NCI-H1092 (cell line): ENCODE measurements at regions not wholly inside any gene's neighbourhood (a gene's known extent, or its start where the extent isn't known, plus 50 kb on each side); places are given as distances from the start of the nearest gene placed in this dataset.

Source experiments
- DNase-seq: peaks from one replicate; lab custom pipeline; 2025; lab: John Stamatoyannopoulos, UW

DNA sequence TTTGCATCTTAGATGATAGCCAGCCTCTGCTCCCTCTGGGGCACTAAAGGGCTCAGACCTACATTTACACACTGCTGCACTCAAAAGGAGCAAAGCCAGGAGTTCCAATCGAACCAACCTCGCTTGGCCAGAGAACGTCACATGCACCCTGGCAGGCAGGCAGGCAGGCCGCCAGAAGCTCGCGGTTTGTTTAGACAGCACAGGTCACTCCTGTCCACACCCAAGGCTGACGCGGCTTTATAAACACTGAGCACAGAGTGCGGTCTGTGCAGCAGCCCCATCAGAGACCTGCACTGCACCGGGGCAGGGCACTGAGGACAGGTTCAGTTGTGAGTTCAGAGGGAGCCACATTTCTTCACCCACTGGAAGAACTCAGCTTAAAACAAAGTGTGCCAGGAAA is 143.9 kb downstream of the BCOR start:
- DNase-seq: no peak

DNA sequence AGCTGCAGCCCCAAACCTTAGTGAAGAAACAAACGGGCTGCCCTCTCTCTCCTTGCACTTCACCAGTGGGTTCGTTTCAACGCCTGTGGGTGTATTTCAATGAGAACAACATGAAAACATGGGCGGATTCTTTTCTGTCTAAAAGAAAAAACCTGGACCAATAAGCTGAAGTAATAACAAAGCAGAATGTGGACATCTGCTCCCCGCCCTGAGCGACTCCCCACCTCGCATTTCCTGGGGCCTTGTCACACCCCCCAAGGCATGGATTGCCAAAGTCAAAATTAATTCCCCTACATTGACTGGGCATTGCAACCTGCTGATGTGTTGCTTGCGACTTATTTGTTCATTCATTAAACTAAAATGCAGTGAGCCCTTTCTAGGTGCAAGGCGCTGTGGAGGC is 142.9 kb downstream of the BCOR start:
- DNase-seq: no peak

DNA sequence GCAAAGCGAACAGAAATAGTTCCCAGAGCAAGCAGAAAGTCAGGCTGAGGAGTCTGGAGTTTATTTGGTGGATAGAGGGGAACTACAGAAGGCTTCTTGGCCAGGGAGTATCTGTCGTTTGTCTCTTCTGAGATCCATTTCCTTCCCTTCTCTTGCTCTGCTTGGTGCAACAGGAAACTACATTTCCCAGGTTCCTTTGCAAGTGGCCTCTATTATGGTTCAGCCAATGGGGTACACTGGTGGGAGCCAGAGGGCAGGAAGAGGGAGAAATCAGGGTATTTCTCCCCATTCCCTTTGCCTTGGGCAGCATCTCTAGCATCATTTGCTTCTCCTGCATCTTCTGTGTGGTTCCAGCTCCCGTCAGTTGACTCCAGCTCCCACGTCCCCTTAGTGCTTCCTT is 142.1 kb downstream of the BCOR start:
- no peak for DNase-seq

DNA sequence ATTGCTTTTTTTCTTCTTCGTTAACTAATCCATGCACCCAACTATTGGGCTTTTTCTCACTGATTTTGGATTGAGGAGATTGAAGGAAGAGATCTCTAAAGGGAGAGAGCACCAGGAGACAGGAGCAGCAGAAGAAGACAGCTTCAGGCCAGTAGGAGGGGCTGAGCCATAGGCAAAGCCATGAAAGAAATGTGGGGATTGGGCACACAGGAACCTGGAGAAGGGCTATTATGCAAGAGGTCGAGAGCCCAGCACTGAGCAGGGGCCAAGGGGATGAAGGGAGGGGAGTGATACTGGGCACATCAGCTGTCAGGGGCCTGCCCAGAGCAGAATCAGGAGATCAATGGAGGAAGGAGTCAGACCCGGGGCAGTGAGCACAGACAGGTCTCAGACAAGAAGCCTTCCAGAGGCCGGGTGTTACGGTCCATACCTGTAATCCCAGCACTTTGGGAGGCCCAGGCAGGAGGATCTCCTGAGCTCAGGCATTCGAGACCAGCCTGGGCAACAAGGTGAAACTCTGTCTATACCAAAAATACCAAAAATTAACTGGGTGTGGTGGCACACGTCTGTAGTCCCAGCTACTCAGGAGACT is 140.9 kb downstream of the BCOR start:
- no peak for DNase-seq

DNA sequence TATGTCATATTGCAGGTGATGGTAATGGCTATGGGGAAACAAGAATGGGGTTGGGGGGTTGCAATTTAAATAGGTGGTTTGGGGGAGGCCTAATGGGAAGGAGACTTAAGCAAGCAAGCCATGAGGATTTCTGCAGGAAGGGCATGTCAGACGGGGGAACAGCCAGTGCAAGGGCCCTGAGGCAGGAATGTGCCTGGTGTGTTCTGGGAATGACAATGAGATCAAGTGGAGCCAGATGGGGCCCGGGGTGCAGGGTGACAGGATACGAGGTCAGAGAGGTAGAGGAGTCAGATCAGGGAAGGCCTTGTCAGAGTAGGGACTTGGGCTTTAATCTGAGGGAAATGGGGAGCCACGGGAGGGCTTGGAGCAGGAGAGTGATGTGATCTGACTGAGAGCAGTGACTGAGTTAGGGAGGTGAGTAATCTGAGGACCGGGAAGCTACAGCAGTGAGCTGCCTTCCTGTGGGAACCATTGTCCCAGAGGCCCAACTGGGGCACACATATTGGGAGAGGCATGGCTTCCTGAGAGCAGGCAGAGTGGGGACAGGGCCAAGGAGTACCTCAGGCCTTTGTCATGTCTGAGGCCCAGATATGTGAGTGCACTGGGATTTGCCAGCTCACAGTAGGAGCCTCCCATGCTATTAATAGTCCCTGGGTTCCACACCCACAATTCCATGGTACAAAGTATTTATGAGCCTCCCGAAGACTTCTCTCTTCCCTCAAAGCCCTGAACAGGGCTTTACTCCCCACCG is 139.8 kb downstream of the BCOR start:
- DNase-seq: no peak

DNA sequence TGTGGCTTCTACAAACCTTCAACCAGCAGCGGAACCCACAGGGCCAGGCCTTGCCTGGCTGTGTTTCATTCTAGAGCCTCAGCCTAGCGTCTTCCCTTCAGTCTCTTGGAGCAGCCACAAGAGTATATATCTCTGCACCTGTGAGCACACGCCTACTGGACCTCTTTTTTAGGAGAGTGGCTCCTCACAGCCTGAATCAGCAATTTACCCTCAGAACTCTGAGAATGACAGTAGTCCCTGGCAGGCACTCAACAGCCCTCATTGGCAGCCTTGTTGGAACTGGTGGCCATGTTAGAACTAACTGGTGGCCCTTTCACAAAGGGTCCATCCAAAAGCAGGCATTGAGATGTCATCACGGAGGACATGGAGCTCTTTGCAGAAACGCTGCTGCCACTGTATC is 138.9 kb downstream of the BCOR start:
- no peak for DNase-seq

DNA sequence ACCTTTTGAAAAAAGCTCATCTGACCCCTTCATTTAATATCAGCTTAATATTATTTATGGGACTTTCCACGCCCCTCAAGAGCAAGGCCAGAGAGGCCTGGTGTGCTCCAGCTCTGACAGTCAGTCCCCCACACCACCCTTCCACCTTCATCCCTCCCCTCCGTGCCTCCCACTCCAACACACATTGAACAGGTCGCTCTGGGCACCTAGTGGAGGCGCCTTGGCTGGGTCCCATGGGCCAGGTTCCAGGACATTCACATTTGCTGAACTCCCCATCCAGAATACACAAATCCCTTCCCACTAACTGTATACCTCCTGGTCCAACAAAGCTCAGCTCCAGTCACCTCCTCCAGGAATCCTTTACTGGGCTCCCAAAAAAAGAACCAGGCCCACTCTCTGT is 137.5 kb downstream of the BCOR start:
- DNase-seq: no peak

DNA sequence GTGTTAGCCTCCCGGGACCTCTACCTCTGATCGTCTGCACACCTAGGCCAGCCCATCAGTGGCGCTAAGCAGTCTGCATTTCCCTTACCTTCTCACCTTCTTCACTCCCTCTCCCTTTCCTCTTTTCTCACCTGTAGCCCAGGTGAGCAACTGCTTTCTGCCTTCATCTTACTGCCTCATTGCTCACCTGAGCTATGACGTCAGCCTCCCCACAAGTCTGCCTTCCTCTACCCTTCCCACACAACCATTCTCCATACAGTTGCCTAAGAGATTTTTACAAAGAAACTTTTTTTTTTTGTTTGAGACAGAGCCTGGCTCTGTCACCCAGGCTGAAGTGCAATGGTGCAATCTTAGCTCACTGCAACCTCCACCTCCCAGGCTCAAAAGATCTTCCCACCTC is 136.3 kb downstream of the BCOR start:
- no peak for DNase-seq

DNA sequence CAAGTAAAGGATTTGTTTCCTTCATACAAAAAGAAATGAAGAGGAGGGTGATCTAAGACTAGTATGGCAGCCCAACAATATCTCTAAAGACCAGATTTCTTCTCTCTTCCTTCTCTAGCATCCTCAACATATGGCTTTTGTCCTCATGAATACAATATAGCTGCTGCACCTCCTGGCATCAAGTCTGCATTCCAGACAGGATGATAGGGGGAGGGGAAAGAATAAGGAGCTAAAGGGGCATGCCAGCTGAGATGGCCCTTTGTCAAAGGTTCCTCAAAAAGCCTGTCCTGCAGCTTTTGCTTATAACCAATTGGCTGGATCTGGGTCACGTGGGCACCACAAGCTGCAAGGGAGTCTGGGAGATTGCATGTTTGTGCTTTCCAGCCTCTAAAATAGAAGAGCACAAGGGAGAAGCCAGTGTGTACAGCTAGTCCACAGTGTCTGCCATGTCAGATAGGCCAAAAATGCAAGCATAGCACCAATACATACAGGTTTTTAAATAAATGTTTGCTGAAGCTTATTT is 132.6 kb downstream of the BCOR start:
- DNase-seq: no peak

DNA sequence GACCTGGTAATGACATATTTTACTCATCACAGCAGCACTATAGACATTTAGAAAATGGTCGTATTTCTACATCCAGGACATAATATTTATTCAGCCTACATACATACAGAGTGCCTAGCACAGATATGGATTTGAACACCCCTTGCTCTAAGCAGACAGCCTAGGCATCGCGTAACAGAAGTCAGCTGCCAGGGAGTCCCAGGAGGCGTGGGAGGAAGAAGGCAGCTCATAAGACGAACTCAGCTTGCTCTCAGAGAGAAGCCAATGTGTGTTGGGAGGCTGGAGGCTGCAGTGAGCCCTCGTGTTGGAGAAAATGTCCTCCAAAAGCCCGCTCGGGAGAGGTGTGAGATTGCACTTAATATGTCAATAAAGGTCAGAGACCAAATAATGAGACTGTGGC is 131.6 kb downstream of the BCOR start:
- DNase-seq: no peak

DNA sequence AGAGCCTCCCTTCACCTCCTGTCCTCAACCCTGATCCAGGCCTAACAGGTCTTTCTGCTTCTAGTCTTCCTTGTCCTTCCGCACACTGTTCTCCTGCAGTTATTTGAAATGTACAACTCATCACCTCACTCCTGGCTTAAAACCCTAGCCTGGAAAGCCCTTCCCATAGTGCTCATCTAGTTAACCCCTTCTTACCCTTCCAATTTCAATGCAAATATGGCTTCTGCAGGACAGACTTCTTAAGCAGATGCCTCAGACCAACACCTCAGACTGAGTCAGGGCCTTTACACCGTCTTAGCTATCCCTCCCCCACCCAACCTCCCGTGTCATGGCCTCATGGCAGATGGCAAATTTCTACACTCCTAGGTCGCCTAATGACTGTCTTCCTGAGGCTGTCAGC is 130.4 kb downstream of the BCOR start:
- no peak for DNase-seq

DNA sequence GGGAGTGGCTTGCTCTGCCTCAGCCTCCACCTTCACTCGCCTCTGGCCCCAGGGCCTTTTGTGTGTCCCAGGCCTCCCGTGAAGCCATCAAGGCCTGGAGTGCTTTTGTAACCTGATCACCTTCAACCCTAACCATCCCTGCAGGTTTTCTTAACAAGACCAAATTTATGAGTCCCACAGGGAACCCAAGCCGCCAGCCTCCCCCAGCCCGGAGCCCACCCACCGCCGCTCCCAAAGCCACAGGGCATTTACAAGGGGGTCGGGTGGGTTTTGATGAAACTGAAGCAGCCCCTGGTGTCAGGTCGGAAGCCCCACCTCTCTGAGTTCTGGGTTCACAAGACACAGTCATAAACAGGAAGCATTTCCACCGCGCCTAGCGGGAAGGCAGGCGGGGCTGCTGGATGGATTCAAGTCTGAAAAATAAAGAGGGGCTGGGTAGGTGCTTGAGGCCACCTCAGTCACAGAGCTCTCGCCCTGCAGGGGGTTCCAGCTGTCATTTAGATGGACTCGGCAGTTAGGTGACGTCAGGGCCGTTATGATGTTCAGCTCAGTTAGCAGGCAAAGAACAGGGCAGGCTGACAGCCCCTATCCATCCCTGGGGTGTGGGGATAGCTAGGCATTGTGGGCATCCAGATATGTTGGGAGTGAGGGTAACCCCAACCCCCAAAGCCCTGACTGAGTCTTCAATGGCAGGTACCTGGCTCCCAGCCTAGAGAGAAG is 128.5 kb downstream of the BCOR start:
- DNase-seq: peak; percentile 82

DNA sequence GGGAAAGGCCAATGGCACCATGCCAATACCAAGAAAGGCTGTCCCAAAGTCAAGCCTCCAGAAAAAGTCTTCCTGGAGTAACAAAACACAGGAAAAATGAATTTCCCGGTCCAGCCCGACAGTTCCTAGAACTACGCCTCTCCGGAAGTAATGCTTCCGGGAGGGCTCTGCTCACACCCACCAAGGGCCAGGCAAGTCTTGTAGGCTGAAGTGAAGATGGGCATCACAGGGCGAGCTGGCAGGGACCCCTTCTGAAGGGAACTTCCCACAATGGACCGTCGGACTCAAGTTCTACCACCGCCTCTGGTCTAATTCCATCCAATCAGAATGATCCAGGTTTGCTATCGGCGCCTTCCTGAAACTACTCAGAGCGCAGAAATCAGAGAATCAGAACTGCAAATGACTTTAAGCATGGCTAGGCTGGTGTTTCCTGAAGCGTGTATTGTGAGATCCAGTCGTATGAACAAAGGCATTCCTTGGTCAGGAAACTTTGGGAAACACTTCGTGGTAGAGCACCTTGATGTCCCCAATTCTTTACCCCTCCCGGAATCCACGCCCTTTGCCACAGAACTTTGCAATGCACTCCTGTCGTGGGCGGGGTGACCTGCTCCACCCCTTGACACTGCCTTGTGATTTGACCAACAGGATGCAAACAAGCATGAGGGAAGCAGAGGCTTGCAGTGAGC is 127.8 kb downstream of the BCOR start:
- DNase-seq: no peak

DNA sequence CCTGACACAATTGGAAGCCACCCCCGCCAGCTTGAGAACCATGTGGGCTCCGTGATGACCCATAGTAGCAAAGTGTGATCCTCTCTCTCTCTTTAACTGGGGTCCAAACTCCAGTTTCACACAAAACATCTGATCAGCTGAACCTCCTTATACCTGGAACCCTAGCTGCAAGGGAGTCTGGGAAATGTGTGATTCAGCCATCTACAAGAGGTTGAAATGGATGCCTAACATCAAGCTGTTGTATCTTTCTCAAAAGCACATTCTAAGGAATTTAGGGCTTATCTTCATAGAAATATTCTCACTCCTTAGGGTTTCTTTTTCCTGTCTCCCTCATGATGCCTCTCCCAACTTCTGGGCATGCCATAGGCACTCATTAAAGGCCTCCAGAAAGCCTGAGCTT is 126.0 kb downstream of the BCOR start:
- DNase-seq: no peak

DNA sequence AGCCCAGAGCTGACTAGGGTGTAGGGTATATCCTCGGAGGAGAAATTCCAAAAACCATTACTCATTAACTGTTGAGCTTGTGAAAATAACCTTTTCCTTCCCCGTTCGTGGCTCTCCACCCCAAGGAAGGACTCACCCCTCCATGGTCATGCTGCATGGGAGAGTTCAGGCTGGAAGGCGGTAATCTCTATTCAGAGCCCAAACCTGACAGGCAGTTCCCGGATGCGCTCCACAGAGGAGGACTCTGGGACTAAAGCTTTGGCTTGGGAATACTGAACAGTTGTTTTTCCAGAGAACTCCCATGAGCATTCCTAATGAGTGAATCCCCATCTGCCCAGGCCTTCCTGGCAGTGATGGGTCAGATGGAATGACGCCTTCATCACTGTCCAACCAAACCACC is 125.4 kb downstream of the BCOR start:
- no peak for DNase-seq

DNA sequence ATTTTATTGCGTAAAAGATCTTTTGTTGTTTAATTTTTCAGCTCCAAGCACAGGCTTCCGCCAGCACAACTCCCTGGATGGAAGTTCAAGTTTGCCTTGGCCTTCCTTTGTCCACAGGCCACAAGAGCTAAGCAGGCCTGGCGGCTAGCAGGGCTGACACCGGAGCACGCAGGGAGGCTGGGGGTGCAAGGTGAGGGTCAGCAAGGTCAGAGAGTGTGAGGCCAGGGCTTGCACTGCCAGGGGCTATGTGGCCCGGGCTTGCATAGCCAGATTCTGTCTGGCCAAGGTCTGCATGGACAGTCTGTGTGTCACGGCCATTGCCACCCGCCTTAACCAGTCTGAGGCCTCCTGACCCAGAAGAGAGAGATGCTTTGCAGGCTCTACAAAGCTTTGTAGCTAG is 123.9 kb downstream of the BCOR start:
- no peak for DNase-seq

DNA sequence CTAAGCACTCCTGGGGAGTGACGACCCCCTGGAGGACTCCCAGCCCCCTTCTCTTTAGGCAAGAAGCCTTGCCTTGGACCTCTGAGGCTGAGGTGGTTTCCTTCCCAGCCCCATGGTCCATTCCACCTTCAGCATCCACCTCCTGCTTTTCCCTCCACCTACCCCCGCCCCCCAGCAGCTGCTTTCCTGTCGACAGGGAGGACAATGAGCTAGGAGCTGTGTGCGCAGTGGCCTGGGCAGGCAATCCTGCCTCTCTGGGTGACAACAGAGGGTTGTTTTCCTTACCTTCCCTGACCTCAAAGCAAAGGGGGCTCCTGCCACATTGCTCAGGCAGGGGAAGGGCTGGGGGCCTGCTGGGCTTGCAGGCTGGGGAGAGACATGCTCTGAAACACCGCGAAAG is 123.5 kb downstream of the BCOR start:
- DNase-seq: no peak

DNA sequence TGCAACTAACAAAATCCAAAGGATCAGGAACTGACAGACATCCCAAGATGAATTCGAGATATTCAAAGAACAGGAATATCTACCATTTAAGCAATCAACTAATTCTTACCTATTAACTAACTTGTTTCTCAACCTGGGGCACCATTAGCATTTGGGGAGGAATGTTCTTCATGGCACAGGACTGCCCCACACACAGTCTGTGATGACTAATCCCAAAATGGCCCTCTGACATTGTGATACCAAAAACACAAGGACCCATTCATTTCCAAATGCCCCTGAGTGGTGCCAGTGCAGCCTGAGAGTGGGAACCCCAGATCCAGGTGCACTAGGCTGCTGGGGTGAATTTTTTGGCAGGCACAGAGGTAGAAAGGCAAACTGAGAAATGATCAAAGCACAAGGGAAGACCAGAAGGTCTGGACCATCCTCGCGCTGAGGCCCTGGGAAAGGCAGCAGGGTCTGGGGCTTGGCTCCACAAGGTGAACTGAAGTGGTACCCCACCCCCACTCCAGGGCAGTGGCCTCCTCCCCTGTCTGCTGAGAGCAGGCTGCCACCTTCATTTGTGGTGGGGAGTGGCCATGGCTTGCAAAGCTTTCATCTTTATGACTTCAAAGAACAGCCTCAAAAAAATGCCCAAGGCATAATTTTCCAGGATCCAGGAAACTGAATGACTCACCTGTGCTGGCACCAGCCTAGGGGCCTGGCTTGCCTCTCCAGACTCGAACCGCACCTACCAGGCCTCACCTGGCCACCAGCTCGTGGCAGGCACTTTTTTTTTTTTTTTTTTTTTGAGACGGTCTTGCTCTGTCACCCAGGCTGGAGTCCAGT is 122.4 kb downstream of the BCOR start:
- no peak for DNase-seq

DNA sequence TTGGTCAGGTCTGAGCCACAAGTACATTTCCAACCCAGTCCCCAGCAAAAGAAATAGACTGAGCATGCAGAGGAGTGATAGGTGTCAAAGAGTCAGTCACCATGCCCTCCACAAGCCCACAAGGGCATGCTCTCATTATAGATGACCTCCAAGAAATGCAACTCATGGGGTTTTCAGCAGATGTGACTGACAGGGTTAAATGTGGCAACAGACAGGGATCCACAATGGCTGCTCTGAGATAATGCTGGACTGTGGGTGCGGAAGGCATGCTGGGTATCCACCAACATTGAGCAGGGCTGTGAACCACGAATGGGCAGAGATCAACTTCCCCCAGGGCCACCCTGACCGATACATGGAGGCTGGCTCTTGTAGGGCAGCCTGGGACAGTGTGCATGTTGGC is 115.8 kb downstream of the BCOR start:
- DNase-seq: no peak

DNA sequence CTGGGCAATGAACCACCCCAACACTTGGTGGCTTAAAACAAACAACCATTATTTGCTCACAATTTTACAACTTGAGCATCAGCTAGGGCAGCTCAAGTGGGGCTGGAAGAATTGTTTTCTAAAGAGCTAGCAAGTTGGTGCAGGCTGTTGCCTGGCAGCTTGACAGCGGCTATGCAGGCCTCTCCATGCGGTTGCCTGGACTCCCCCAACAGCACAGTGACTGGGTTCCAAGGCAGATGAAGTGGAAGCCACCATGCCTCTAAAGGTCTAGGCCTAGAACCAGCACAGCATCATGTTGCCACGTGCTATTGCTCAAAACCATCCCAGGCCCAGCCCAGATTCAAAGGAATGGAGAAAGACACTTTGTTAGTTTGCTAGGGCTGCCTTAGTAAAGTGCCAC is 114.8 kb downstream of the BCOR start:
- DNase-seq: no peak

DNA sequence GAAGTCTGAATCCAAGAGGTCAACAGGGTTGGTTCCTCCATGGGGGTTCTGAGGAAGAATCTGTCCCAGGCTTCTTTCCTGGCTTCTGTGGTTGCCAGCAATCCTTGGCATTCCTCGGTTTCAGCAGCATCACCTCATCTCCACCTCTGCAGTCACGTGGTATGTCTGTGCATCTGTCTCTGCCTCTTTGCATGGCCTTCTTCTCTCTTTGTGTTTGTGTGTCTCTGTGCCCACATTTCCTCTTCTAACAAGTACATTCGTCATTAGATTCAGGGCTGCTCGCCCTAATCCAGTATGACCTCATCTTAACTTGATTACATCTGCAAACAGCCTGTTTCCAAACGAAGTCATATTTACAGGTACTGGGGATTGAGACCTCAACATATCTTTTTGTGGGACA is 114.0 kb downstream of the BCOR start:
- no peak for DNase-seq
